ENCODE measurements at regions not wholly inside any gene's neighbourhood (a gene's known extent, or its start where the extent isn't known, plus 50 kb on each side); places are given as distances from the start of the nearest gene placed in this dataset.

DNA sequence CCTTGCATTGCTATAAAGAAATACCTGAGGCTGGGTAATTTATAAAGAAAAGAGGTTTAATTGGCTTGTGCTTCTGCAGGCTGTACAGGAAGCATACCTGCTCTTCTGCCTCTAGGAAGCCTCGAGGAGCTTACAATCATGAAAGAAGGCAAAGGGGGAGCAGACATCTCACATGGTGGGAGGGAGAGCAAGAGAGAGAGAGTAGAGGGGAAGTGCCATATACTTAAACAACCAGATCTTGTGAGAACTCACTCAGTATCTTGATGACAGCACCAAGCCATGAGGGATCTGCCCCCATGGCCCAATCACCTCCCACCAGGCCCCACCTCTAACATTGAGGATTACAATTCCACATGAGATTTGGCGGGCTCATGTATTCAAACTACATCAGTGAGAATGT lies 79.1 kb upstream of the HECW1 start:
- Histone ChIP-seq H3K27me3 (ENCODE audit: control insufficient read depth, insufficient read depth, low read length, poor library complexity, severe bottlenecking) (no peaks in the 10 kb centered on the region), H3K9ac (ENCODE audit: extremely low read depth, low read length, poor library complexity, severe bottlenecking) (no peak overlapping the region), H3K4me1 (ENCODE audit: control insufficient read depth, insufficient read depth, low read length) (peaks cover 4% of the 10 kb centered on the region), H3K36me3 (ENCODE audit: control insufficient read depth, insufficient read depth, low read length) (no peaks in the 10 kb centered on the region), H3K4me3 (ENCODE audit: low read length) (no peak overlapping the region), H3K9me3 (ENCODE audit: control insufficient read depth, low read length) (peaks cover 10% of the 10 kb centered on the region), H3K27ac (ENCODE audit: low read depth, low read length) (no peak overlapping the region)
- no peak for DNase-seq
- WGBS, 2 experiments (ENCODE audit: insufficient coverage in 1 of 2, insufficient read length in 1 of 2): 96 to 100% methylated on average over 1 to 2 of the region's 2 CpGs
- Mint-ChIP-seq H3K9me3 (no peaks in the 10 kb centered on the region), H3K27me3 (ENCODE audit: insufficient read depth) (no peaks in the 10 kb centered on the region), H3K27ac (no peak overlapping the region), H3K36me3 (ENCODE audit: low read depth) (no peaks in the 10 kb centered on the region), H3K4me3 (no peak overlapping the region), H3K4me1 (peaks cover 9% of the 10 kb centered on the region)
- TF ChIP-seq, protein P1, sequence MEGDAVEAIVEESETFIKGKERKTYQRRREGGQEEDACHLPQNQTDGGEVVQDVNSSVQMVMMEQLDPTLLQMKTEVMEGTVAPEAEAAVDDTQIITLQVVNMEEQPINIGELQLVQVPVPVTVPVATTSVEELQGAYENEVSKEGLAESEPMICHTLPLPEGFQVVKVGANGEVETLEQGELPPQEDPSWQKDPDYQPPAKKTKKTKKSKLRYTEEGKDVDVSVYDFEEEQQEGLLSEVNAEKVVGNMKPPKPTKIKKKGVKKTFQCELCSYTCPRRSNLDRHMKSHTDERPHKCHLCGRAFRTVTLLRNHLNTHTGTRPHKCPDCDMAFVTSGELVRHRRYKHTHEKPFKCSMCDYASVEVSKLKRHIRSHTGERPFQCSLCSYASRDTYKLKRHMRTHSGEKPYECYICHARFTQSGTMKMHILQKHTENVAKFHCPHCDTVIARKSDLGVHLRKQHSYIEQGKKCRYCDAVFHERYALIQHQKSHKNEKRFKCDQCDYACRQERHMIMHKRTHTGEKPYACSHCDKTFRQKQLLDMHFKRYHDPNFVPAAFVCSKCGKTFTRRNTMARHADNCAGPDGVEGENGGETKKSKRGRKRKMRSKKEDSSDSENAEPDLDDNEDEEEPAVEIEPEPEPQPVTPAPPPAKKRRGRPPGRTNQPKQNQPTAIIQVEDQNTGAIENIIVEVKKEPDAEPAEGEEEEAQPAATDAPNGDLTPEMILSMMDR (conservative IDR thresholded peaks at IDR 0.05): no peak

DNA sequence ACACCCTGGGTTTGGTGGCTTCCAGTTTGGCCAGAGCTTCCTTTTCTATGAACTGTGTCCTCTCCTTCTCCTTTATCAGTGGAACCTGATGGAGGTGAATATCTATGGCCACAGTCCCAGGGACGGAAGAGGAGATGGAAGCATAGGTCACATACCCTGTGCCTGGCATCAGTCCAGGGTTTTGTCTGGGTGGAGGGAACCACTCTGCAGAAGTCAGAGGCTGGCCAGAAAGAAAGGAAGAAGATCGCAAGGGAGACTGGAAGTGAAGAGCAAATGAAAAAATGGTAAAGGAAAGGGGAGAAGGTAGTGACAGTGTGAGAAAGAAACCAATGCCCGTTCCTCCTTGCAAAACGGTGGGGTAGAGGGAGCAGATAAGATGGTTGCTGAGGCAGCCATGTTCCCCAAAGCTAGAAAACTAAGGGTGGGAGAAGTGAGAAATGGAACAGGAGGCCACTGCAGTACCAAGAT lies 77.9 kb upstream of the HECW1 start:
- Histone ChIP-seq H3K4me3 (ENCODE audit: low read length) (no peak overlapping the region), H3K9me3 (ENCODE audit: control insufficient read depth, low read length) (peaks cover 11% of the 10 kb centered on the region), H3K9ac (ENCODE audit: extremely low read depth, low read length, poor library complexity, severe bottlenecking) (no peak overlapping the region), H3K36me3 (ENCODE audit: control insufficient read depth, insufficient read depth, low read length) (no peaks in the 10 kb centered on the region), H3K27ac (ENCODE audit: low read depth, low read length) (no peak overlapping the region), H3K27me3 (ENCODE audit: control insufficient read depth, insufficient read depth, low read length, poor library complexity, severe bottlenecking) (no peaks in the 10 kb centered on the region), H3K4me1 (ENCODE audit: control insufficient read depth, insufficient read depth, low read length) (peaks cover 4% of the 10 kb centered on the region)
- DNase-seq: no peak
- Mint-ChIP-seq H3K27ac (no peak overlapping the region), H3K4me3 (no peak overlapping the region), H3K36me3 (ENCODE audit: low read depth) (no peaks in the 10 kb centered on the region), H3K27me3 (ENCODE audit: insufficient read depth) (no peaks in the 10 kb centered on the region), H3K4me1 (peaks cover 12% of the 10 kb centered on the region), H3K9me3 (no peaks in the 10 kb centered on the region)
- TF ChIP-seq, protein P1 (conservative IDR thresholded peaks at IDR 0.05): no peak
- WGBS, 2 experiments (ENCODE audit: insufficient coverage in 1 of 2, insufficient read length in 1 of 2): 94 to 97% methylated on average over 4 of the region's 4 CpGs

DNA sequence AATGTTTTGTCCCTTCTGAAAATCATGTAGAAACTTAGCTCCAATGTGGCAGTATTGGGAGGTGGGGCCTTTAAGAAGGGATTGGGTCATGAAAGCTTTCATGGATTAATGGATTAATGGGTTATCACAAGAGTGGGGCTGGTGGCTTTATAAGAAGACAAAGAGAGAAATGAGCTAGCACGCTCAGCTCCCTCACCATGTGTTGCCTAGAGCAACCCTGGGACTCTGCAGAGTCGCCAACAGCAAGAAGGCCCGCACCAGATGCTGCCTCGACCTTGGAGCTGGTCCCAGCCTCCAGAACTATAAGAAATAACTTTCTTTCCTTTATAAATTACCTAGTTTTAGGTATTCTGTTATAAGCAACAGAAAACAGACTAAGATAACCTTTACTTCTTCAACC lies 74.9 kb upstream of the HECW1 start:
- Mint-ChIP-seq H3K36me3 (ENCODE audit: low read depth) (no peaks in the 10 kb centered on the region), H3K4me1 (peaks cover 20% of the 10 kb centered on the region), H3K9me3 (no peaks in the 10 kb centered on the region), H3K4me3 (no peak overlapping the region), H3K27me3 (ENCODE audit: insufficient read depth) (no peaks in the 10 kb centered on the region), H3K27ac (no peak overlapping the region)
- Histone ChIP-seq H3K9ac (ENCODE audit: extremely low read depth, low read length, poor library complexity, severe bottlenecking) (no peak overlapping the region), H3K36me3 (ENCODE audit: control insufficient read depth, insufficient read depth, low read length) (no peaks in the 10 kb centered on the region), H3K4me3 (ENCODE audit: low read length) (no peak overlapping the region), H3K27ac (ENCODE audit: low read depth, low read length) (no peak overlapping the region), H3K4me1 (ENCODE audit: control insufficient read depth, insufficient read depth, low read length) (no peaks in the 10 kb centered on the region), H3K27me3 (ENCODE audit: control insufficient read depth, insufficient read depth, low read length, poor library complexity, severe bottlenecking) (no peaks in the 10 kb centered on the region), H3K9me3 (ENCODE audit: control insufficient read depth, low read length) (peaks cover 11% of the 10 kb centered on the region)
- 84 to 93% methylated on average over 2 to 4 of the region's 4 CpGs for WGBS, 2 experiments (ENCODE audit: insufficient coverage in 1 of 2, insufficient read length in 1 of 2)
- no peak for DNase-seq
- TF ChIP-seq, protein P1 (conservative IDR thresholded peaks at IDR 0.05): no peak

Data from endodermal cell (in vitro differentiated cells).